Peyer's patch (tissue), 4 donors: ENCODE measurements at regions not wholly inside any gene's neighbourhood (a gene's known extent, or its start where the extent isn't known, plus 50 kb on each side); places are given as distances from the start of the nearest gene placed in this dataset.

Experiments used
- POLR2A ChIP-seq, 2 donors: fragments of 450-650 bp; IDR thresholded peaks; one replicate each; pipeline ENCODE4 v1.5.1; 2017; ENCODE audit warnings: antibody characterized with exemption in 2 of 2, mild to moderate bottlenecking in 2 of 2, moderate library complexity in 2 of 2
- TF ChIP-seq, protein P1 (sequence below), 6 experiments: fragments of 450-650 bp in 4 of 6; fragments of 200-600 bp in 2 of 6; sonication (generic) in 1 of 6; IDR thresholded peaks; one replicate each; pipeline ENCODE4 v1.5.1; 2017 to 2019; ENCODE audit warnings: antibody characterized with exemption in 6 of 6, mild to moderate bottlenecking in 3 of 6, moderate library complexity in 1 of 6

DNA sequence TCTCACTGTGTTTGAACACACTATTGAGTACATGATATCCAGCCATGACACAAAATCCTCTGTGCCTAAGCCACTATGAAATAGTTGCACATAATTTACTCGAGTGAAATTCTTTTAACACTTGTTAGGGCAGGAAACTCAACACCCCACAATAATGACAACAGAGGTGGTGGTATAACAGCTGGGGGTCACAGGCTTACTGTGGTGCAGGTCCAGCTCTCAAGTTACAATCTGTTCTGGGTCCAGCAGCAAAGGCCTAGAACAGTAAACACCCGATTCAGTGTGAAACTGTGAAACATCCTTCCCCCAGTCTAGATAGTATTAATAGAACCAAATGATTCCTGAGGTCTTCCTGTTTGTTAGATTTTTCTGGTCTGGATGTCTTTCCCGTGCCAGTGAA, 102.9 kb upstream of the APC start:
- TF ChIP-seq, protein P1, sequence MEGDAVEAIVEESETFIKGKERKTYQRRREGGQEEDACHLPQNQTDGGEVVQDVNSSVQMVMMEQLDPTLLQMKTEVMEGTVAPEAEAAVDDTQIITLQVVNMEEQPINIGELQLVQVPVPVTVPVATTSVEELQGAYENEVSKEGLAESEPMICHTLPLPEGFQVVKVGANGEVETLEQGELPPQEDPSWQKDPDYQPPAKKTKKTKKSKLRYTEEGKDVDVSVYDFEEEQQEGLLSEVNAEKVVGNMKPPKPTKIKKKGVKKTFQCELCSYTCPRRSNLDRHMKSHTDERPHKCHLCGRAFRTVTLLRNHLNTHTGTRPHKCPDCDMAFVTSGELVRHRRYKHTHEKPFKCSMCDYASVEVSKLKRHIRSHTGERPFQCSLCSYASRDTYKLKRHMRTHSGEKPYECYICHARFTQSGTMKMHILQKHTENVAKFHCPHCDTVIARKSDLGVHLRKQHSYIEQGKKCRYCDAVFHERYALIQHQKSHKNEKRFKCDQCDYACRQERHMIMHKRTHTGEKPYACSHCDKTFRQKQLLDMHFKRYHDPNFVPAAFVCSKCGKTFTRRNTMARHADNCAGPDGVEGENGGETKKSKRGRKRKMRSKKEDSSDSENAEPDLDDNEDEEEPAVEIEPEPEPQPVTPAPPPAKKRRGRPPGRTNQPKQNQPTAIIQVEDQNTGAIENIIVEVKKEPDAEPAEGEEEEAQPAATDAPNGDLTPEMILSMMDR (IDR thresholded peaks at IDR 0.05), result no peak
- no peak for TF ChIP-seq POLR2A (IDR thresholded peaks at IDR 0.05)
